ENCODE measurements at regions not wholly inside any gene's neighbourhood (a gene's known extent, or its start where the extent isn't known, plus 50 kb on each side); places are given as distances from the start of the nearest gene placed in this dataset.

- Histone ChIP-seq H3K36me3 (ENCODE audit: insufficient read depth, low read length, poor library complexity, severe bottlenecking) (no peaks in the 10 kb centered on the region), H3K27me3 (replicated peaks; ENCODE audit: insufficient read depth, low read depth, low read length, poor library complexity) (no peaks in the 10 kb centered on the region), H3K27ac (ENCODE audit: low read depth, low read length, poor library complexity, severe bottlenecking) (no peak overlapping the region), H3K9me3 (ENCODE audit: low read depth, low read length, poor library complexity, severe bottlenecking) (no peaks in the 10 kb centered on the region), H3K4me1 (ENCODE audit: insufficient read depth, low read length, poor library complexity, severe bottlenecking) (no peaks in the 10 kb centered on the region), H3K4me3 (ENCODE audit: low read depth, low read length, poor library complexity, severe bottlenecking) (no peak overlapping the region)
- no peak for DNase-seq (ENCODE audit: low spot score)
- POLR2A ChIA-PET (ENCODE audit: low non-redundant PET) = no interaction called here
- intact Hi-C loops (cut with micrococcal nuclease; ENCODE audit: unreplicated experiment) = no loop called here
- TF ChIP-seq EZH2 (IDR thresholded peaks at IDR 0.05; ENCODE audit: borderline replicate concordance, low read depth, low read length, poor library complexity, severe bottlenecking) (no peak), CTCF (conservative IDR thresholded peaks at IDR 0.05; ENCODE audit: low read depth, low read length) (no peak)
- CTCF ChIA-PET = no interaction called here
- BruUV-seq (replicated peaks) = no TSS peak
Observed at GRCh38 chr2:78020491-78020890, 498.3 kb upstream of the LRRTM4 start.

GRCh38 chr2:78023356-78023755 is 501.2 kb upstream of the LRRTM4 start:
- TF ChIP-seq CTCF (conservative IDR thresholded peaks at IDR 0.05; ENCODE audit: low read depth, low read length) = no peak
- TF ChIP-seq EZH2 (IDR thresholded peaks at IDR 0.05; ENCODE audit: borderline replicate concordance, low read depth, low read length, poor library complexity, severe bottlenecking) = no peak
- Histone ChIP-seq H3K4me3 (ENCODE audit: low read depth, low read length, poor library complexity, severe bottlenecking) (no peak overlapping the region), H3K36me3 (ENCODE audit: insufficient read depth, low read length, poor library complexity, severe bottlenecking) (no peaks in the 10 kb centered on the region), H3K27me3 (replicated peaks; ENCODE audit: insufficient read depth, low read depth, low read length, poor library complexity) (no peaks in the 10 kb centered on the region), H3K4me1 (ENCODE audit: insufficient read depth, low read length, poor library complexity, severe bottlenecking) (no peaks in the 10 kb centered on the region), H3K27ac (ENCODE audit: low read depth, low read length, poor library complexity, severe bottlenecking) (no peak overlapping the region), H3K9me3 (ENCODE audit: low read depth, low read length, poor library complexity, severe bottlenecking) (peaks cover 6% of the 10 kb centered on the region)
- ChIA-PET CTCF (no interaction called here), POLR2A (ENCODE audit: low non-redundant PET) (no interaction called here)
- no peak for DNase-seq (ENCODE audit: low spot score)
- intact Hi-C loops (cut with micrococcal nuclease; ENCODE audit: unreplicated experiment) = no loop called here
- no TSS peak for BruUV-seq (replicated peaks)

GRCh38 chr2:78024996-78025395 is 502.8 kb upstream of the LRRTM4 start:
- no peak for DNase-seq (ENCODE audit: low spot score)
- no peaks in the 10 kb centered on the region for H3K4me1 ChIP-seq (ENCODE audit: insufficient read depth, low read length, poor library complexity, severe bottlenecking)
- no peaks in the 10 kb centered on the region for H3K36me3 ChIP-seq (ENCODE audit: insufficient read depth, low read length, poor library complexity, severe bottlenecking)
- no peak overlapping the region for H3K27ac ChIP-seq (ENCODE audit: low read depth, low read length, poor library complexity, severe bottlenecking)
- POLR2A ChIA-PET (ENCODE audit: low non-redundant PET) = no interaction called here
- BruUV-seq (replicated peaks) = no TSS peak
- no peaks in the 10 kb centered on the region for H3K27me3 ChIP-seq (replicated peaks; ENCODE audit: insufficient read depth, low read depth, low read length, poor library complexity)
- peaks cover 20% of the 10 kb centered on the region for H3K9me3 ChIP-seq (ENCODE audit: low read depth, low read length, poor library complexity, severe bottlenecking)
- intact Hi-C loops (cut with micrococcal nuclease; ENCODE audit: unreplicated experiment) = no loop called here
- TF ChIP-seq CTCF (conservative IDR thresholded peaks at IDR 0.05; ENCODE audit: low read depth, low read length) (no peak), EZH2 (IDR thresholded peaks at IDR 0.05; ENCODE audit: borderline replicate concordance, low read depth, low read length, poor library complexity, severe bottlenecking) (no peak)
- CTCF ChIA-PET = no interaction called here
- H3K4me3 ChIP-seq (ENCODE audit: low read depth, low read length, poor library complexity, severe bottlenecking) = no peak overlapping the region

Measured in A673 (cell line).